Endothelial cell of umbilical vein (primary cell): ENCODE measurements at regions not wholly inside any gene's neighbourhood (a gene's known extent, or its start where the extent isn't known, plus 50 kb on each side); places are given as distances from the start of the nearest gene placed in this dataset.

Experiments used
- BruUV-seq: library from RNA; stranded (reverse); fragments of 400-500 nt; replicated peaks from 2 replicates; lab custom pipeline; 2021; lab: Mats Ljungman, UMichigan
- CTCF ChIA-PET: fragments of 300-600, 350-600 bp; sonication (Branson Sonifier 250); formaldehyde crosslinking; loops from one replicate; lab custom pipeline; 2021; ENCODE audit warnings: antibody characterized with exemption, inconsistent platforms; lab: Charles Lee
- POLR2A ChIA-PET: fragments of 300-600, 350-600 bp; sonication (Branson Sonifier 250); formaldehyde crosslinking; loops from one replicate; lab custom pipeline; 2021; ENCODE audit warnings: antibody characterized with exemption, inconsistent platforms; lab: Charles Lee
- DNase-seq: peaks from one replicate; pipeline ENCODE4 v3.0.0-alpha.2; 2011; ENCODE audit warnings: low read depth, low spot score
- FAIRE-seq: peaks from 2 replicates; lab custom pipeline; 2011; peaks lifted over from hg19 to GRCh38; lab: Jason Lieb, UNC
- H2AFZ ChIP-seq: 2 replicates; pipeline ENCODE4 v1.6.0; 2012; ENCODE audit warnings: low read depth, low read length, control low read depth, inconsistent platforms
- H3K27ac ChIP-seq: 2 replicates; pipeline ENCODE4 v1.5.1; 2011; ENCODE audit warnings: low read depth, mild to moderate bottlenecking, control low read depth, low read length, moderate library complexity; ENCODE audit not compliant: insufficient read depth
- H3K27me3 ChIP-seq, 2 experiments: 2 replicates each; pipeline versions ENCODE4 v1.6.0 to v1.6.1; 2011; ENCODE audit warnings: low read length in 2 of 2, mixed read lengths in 1 of 2; ENCODE audit not compliant: control insufficient read depth in 2 of 2, insufficient read depth in 2 of 2
- H3K36me3 ChIP-seq, 2 experiments: 2 replicates in 1 of 2; 3 replicates in 1 of 2; pipeline ENCODE4 v1.5.1; 2011; ENCODE audit warnings: low read length in 2 of 2, mild to moderate bottlenecking in 1 of 2, moderate library complexity in 1 of 2; ENCODE audit not compliant: control insufficient read depth in 2 of 2, insufficient read depth in 2 of 2; ENCODE audit errors: extremely low read depth in 1 of 2
- H3K4me1 ChIP-seq: 3 replicates; pipeline ENCODE4 v1.5.1; 2011; ENCODE audit warnings: mild to moderate bottlenecking, low read length; ENCODE audit not compliant: control insufficient read depth, insufficient read depth; ENCODE audit errors: extremely low read depth
- H3K4me2 ChIP-seq: 2 replicates; pipeline ENCODE4 v1.6.1; 2011; ENCODE audit warnings: low read length, control low read depth, mixed read lengths; ENCODE audit not compliant: insufficient read depth
- H3K4me3 ChIP-seq, 3 experiments: fragments of 200-600 bp in 1 of 3; sonication (generic), shearing (Covaris generic) in 1 of 3; replicated peaks in 1 of 3; 2 replicates each; pipeline ENCODE4 v1.5.1; 2011 to 2016; ENCODE audit warnings: control low read depth in 3 of 3, low read length in 3 of 3, mild to moderate bottlenecking in 2 of 3, inconsistent platforms in 1 of 3, low read depth in 1 of 3, moderate library complexity in 1 of 3; ENCODE audit not compliant: insufficient read depth in 1 of 3
- H3K79me2 ChIP-seq: 2 replicates; pipeline ENCODE4 v1.6.0; 2012; ENCODE audit warnings: low read length, inconsistent platforms; ENCODE audit not compliant: control insufficient read depth, insufficient read depth
- H3K9ac ChIP-seq: replicated peaks from 2 replicates; pipeline ENCODE3; 2011; ENCODE audit warnings: low read length, control low read depth; ENCODE audit not compliant: insufficient read depth; ENCODE audit errors: extremely low read depth
- H3K9me1 ChIP-seq: replicated peaks from 3 replicates; pipeline ENCODE4 v1.6.0; 2011; ENCODE audit warnings: mild to moderate bottlenecking, low read length; ENCODE audit not compliant: control insufficient read depth, insufficient read depth; ENCODE audit errors: extremely low read depth
- H3K9me3 ChIP-seq: replicated peaks from 2 replicates; pipeline ENCODE4 v1.5.1; 2012; ENCODE audit warnings: low read length, inconsistent platforms; ENCODE audit not compliant: control insufficient read depth, insufficient read depth
- H4K20me1 ChIP-seq: replicated peaks from 2 replicates; pipeline ENCODE3; 2011; ENCODE audit warnings: mild to moderate bottlenecking, low read length; ENCODE audit not compliant: control insufficient read depth, insufficient read depth; ENCODE audit errors: extremely low read depth
- EZH2 ChIP-seq: IDR thresholded peaks from 2 replicates; pipeline ENCODE4 v1.6.1; 2012; ENCODE audit warnings: borderline replicate concordance, low read depth, mild to moderate bottlenecking, moderate library complexity, low read length, inconsistent platforms; ENCODE audit not compliant: severe bottlenecking
- FOS ChIP-seq: IDR thresholded peaks from 2 replicates; pipeline ENCODE4 v1.6.1; 2011; ENCODE audit warnings: mild to moderate bottlenecking, low read length, moderate library complexity, borderline replicate concordance; ENCODE audit not compliant: insufficient read depth
- GATA2 ChIP-seq: IDR thresholded peaks from 2 replicates; pipeline ENCODE4 v1.7.0; 2011; ENCODE audit warnings: low read depth, mild to moderate bottlenecking, moderate library complexity, mixed read lengths, low read length; ENCODE audit not compliant: insufficient read length, insufficient read depth
- JUN ChIP-seq: IDR thresholded peaks from 2 replicates; pipeline ENCODE4 v1.6.1; 2011; ENCODE audit warnings: borderline replicate concordance, low read depth; ENCODE audit not compliant: insufficient read length, insufficient read depth
- MYC ChIP-seq: IDR thresholded peaks from one replicate; pipeline ENCODE4 v1.6.1; 2011; ENCODE audit warnings: mild to moderate bottlenecking, low read depth, low read length
- POLR2A ChIP-seq: IDR thresholded peaks from 2 replicates; pipeline ENCODE4 v1.6.1; 2012; ENCODE audit warnings: low read depth, mild to moderate bottlenecking, control low read depth, low read length
- POLR2AphosphoS5 ChIP-seq: IDR thresholded peaks from 2 replicates; pipeline ENCODE4 v1.6.1; 2012; ENCODE audit warnings: low read depth, mild to moderate bottlenecking, control low read depth, low read length, moderate library complexity; ENCODE audit not compliant: insufficient read depth
- dilution Hi-C: fragments of 300-500 bp; cut with MboI; formaldehyde crosslinking; loops from one replicate; pipeline ENCODE4 v1.15.0; 2019; ENCODE audit warnings: low sequenced_read_pairs; ENCODE audit not compliant: extremely low pct_ligation_motif_present
- intact Hi-C: fragments of 100-400 bp; cut with micrococcal nuclease; formaldehyde crosslinking; loops from one replicate; pipeline ENCODE4 v1.10.0; 2022
- TF ChIP-seq, protein P1 (sequence below): IDR thresholded peaks from 2 replicates; pipeline ENCODE4 v1.6.1; 2011; ENCODE audit not compliant: insufficient read depth, insufficient read length
- TF ChIP-seq, protein P2 (sequence below), 2 donors: IDR thresholded peaks; 1 replicate in 1 of 2; 2 replicates in 1 of 2; pipeline ENCODE4 v1.5.1; 2011; ENCODE audit warnings: low read length in 2 of 2, mild to moderate bottlenecking in 2 of 2, moderate library complexity in 2 of 2, control low read depth in 1 of 2, inconsistent platforms in 1 of 2, low read depth in 1 of 2; ENCODE audit not compliant: insufficient read depth in 1 of 2; ENCODE audit errors: extremely low read depth in 1 of 2

DNA sequence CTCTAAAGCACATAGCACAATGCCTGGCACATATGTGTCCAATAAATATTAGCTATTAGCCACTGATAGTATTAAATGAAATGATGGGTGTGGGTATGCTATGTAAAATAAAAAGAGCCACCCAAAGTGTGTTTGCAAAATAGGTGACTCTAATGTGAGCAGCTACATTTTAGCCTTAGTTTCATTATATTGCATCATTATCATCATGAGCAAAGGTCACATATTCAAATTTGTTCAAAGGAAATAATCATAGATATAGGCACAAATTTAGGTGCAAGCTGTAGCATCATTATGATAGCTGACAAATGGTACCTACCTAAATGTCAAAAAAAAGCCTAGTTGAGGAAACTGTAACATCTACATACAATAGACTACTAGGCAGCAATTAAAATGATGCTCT, 373.9 kb upstream of the FGF13 start:
- Histone ChIP-seq H3K9me3 (no peaks in the 10 kb centered on the region), H4K20me1 (no peaks in the 10 kb centered on the region), H2AFZ (no peak overlapping the region), H3K9ac (no peak overlapping the region), H3K27me3 (no peaks in the 10 kb centered on the region), H3K9me1 (no peaks in the 10 kb centered on the region), H3K4me3 (no peak overlapping the region), H3K4me2 (no peak overlapping the region), H3K4me1 (no peaks in the 10 kb centered on the region), H3K27ac (no peak overlapping the region), H3K36me3 (no peaks in the 10 kb centered on the region), H3K79me2 (no peaks in the 10 kb centered on the region)
- dilution Hi-C loops (no loop called here), intact Hi-C loops (no loop called here)
- BruUV-seq, result no TSS peak
- TF ChIP-seq JUN, result no peak
- TF ChIP-seq MYC, result no peak
- no peak for TF ChIP-seq GATA2
- no peak for TF ChIP-seq POLR2A
- TF ChIP-seq, protein P1, sequence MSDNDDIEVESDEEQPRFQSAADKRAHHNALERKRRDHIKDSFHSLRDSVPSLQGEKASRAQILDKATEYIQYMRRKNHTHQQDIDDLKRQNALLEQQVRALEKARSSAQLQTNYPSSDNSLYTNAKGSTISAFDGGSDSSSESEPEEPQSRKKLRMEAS, result no peak
- TF ChIP-seq, protein P2, sequence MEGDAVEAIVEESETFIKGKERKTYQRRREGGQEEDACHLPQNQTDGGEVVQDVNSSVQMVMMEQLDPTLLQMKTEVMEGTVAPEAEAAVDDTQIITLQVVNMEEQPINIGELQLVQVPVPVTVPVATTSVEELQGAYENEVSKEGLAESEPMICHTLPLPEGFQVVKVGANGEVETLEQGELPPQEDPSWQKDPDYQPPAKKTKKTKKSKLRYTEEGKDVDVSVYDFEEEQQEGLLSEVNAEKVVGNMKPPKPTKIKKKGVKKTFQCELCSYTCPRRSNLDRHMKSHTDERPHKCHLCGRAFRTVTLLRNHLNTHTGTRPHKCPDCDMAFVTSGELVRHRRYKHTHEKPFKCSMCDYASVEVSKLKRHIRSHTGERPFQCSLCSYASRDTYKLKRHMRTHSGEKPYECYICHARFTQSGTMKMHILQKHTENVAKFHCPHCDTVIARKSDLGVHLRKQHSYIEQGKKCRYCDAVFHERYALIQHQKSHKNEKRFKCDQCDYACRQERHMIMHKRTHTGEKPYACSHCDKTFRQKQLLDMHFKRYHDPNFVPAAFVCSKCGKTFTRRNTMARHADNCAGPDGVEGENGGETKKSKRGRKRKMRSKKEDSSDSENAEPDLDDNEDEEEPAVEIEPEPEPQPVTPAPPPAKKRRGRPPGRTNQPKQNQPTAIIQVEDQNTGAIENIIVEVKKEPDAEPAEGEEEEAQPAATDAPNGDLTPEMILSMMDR (IDR thresholded peaks at IDR 0.05; ENCODE audit: extremely low read depth in 1 of 2, insufficient read depth in 1 of 2, low read depth in 1 of 2, low read length in 2 of 2), result no peak
- no peak for TF ChIP-seq EZH2
- no peak for TF ChIP-seq POLR2AphosphoS5
- TF ChIP-seq FOS, result no peak
- ChIA-PET POLR2A (no interaction called here), CTCF (no interaction called here)
- FAIRE-seq (no peak), DNase-seq (no peak)
